Dendritic cell treated with granulocyte-macrophage colony-stimulating factor and Interleukin-4, amounts not matched to agents 40 ng/mL and 50 ng/mL, for 4 days (primary cell): ENCODE measurements at regions not wholly inside any gene's neighbourhood (a gene's known extent, or its start where the extent isn't known, plus 50 kb on each side); places are given as distances from the start of the nearest gene placed in this dataset.
"Not testable (repeated sequence)": the region's sequence is repeated elsewhere in the genome, so short reads cannot be mapped to it uniquely, and the experiment has no call there.

Experiments used
- H3K27ac Mint-ChIP-seq: one replicate; pipeline ENCODE4 v1.8.0; 2022; ENCODE audit warnings: mild to moderate bottlenecking, mixed read lengths
- H3K27me3 Mint-ChIP-seq: one replicate; pipeline ENCODE4 v1.8.0; 2022; ENCODE audit warnings: mild to moderate bottlenecking, mixed read lengths
- H3K36me3 Mint-ChIP-seq: one replicate; pipeline ENCODE4 v1.8.0; 2022; ENCODE audit warnings: low read depth, mixed read lengths
- H3K4me1 Mint-ChIP-seq: one replicate; pipeline ENCODE4 v1.8.0; 2022; ENCODE audit warnings: low read depth, mixed read lengths
- H3K4me3 Mint-ChIP-seq: one replicate; pipeline ENCODE4 v1.8.0; 2022; ENCODE audit warnings: mild to moderate bottlenecking, moderate library complexity, mixed read lengths
- H3K9me3 Mint-ChIP-seq: one replicate; pipeline ENCODE4 v1.8.0; 2022; ENCODE audit warnings: mixed read lengths
- intact Hi-C: fragments of 100-400 bp; cut with micrococcal nuclease; formaldehyde crosslinking; loops from one replicate; pipeline ENCODE4 v1.15.0; 2022

DNA sequence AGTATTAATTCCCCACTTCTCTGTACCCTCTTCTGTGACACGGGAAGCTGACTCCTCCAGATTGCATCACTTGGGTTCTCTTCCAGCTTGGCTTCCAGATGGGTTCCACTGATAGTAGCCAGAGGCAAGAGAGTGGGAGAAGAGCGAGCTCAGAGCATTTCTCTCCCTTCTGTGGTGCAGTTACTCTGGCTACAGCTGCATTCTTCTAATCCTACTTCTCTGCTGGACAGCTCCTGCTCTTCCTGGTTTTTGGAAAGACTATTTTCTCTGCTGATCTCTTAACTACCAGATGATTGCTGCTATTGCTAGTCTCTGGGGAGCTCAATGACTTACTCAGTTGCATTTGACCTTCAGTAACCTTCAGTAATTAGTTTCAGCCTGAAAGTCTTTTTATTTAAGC, 187.5 kb upstream of the MAP2 start:
- Mint-ChIP-seq H3K27me3 (no peaks in the 10 kb centered on the region), H3K4me3 (no peak overlapping the region), H3K27ac (no peak overlapping the region), H3K4me1 (no peaks in the 10 kb centered on the region), H3K36me3 (no peaks in the 10 kb centered on the region), H3K9me3 (peaks cover 14% of the 10 kb centered on the region)
- intact Hi-C loops: no loop called here

DNA sequence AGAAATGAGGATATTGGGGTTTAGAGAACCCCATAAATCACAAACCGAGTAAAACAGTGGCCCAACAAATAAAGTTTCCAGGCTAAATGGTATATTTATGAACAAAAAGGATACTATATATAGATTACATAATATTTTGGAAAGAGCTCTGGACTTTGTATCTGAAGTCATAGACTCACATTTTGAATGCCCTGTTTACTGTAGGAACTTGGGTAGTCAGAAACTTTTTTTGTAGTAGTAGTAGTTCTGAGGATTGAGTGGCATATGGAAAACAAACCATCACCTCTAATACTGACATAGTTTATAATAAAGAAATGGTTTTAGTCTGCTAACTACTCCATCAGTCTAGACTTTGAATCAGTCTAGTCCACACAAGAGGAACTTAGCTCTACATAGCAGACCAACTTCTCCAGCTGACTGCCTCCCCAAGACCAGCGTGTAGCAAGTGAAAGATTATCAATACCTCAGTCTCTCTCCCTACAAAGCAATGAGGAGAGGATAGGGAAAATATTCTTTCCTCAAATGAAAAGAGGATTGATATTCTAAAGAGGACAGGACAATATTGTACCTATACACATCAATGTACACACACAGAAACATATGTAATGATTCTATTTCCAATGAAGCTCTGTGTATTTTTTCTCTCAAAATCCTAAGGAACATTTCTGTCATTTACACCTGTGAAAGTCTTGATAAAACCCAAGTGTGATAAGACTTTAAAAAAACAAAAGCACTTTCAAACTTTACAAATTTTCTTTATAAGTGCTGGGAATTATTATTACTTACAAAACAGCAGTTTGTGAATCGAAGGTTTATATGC, 184.9 kb upstream of the MAP2 start:
- intact Hi-C loops: no loop called here
- Mint-ChIP-seq H3K4me3 (no peak overlapping the region), H3K27ac (no peak overlapping the region), H3K9me3 (peaks cover 33% of the 10 kb centered on the region), H3K4me1 (no peaks in the 10 kb centered on the region), H3K36me3 (no peaks in the 10 kb centered on the region), H3K27me3 (no peaks in the 10 kb centered on the region)

- H3K4me3 Mint-ChIP-seq: no peak overlapping the region
- intact Hi-C loops: no loop called here
Measured at GRCh38 chr2:209239585-209239938, 184.3 kb upstream of the MAP2 start.

DNA sequence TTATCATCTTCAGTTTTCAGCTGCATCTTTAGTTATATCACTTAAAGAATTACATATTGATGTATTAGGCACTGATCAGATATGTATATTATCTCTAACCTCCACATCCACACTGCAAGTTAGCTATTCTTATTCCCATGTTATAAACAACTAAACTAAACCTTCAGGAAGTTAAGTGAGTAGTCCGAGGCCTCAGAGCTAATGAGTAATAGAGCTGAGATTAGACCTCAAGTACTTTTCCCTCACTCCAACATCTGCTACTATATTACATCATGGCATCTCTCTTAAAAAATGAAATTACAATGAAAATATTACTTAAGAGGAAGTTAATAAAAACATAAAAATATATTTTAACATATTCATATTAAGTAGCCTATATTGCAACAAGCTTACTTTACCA, 183.6 kb upstream of the MAP2 start:
- no peaks in the 10 kb centered on the region for H3K4me1 Mint-ChIP-seq
- H3K4me3 Mint-ChIP-seq: no peak overlapping the region
- no peaks in the 10 kb centered on the region for H3K27me3 Mint-ChIP-seq
- no peak overlapping the region for H3K27ac Mint-ChIP-seq
- intact Hi-C loops: no loop called here
- H3K36me3 Mint-ChIP-seq: no peaks in the 10 kb centered on the region
- H3K9me3 Mint-ChIP-seq: peaks cover 40% of the 10 kb centered on the region

More at GRCh38 chr2:209239585-209239938, 184.3 kb upstream of the MAP2 start:
- H3K9me3 Mint-ChIP-seq: peaks cover 39% of the 10 kb centered on the region
- H3K27ac Mint-ChIP-seq: no peak overlapping the region
- no peaks in the 10 kb centered on the region for H3K27me3 Mint-ChIP-seq
- H3K36me3 Mint-ChIP-seq: no peaks in the 10 kb centered on the region
- no peaks in the 10 kb centered on the region for H3K4me1 Mint-ChIP-seq

DNA sequence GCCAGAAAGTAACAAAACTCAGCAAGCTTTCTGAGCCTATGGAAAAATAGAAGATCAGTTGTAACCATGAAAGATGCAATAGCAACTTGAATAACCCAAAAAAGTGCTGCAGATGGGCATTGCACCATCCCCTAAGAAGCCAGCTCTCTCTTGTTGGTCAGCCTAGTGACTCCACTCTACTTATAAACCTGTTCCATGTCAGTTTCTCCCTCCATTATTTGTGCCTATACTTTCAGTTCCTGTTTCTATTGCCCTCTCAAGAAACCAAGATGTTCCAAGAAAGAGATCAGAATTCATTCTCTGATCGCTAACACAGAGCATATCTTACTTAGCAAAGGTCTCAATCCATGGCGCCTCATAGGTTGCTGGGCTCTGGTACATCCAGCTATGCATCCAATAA, 170.3 kb upstream of the MAP2 start:
- Mint-ChIP-seq H3K4me1 (no peaks in the 10 kb centered on the region), H3K27me3 (no peaks in the 10 kb centered on the region), H3K9me3 (no peaks in the 10 kb centered on the region), H3K27ac (no peak overlapping the region), H3K4me3 (no peak overlapping the region), H3K36me3 (no peaks in the 10 kb centered on the region)
- intact Hi-C loops: no loop called here

DNA sequence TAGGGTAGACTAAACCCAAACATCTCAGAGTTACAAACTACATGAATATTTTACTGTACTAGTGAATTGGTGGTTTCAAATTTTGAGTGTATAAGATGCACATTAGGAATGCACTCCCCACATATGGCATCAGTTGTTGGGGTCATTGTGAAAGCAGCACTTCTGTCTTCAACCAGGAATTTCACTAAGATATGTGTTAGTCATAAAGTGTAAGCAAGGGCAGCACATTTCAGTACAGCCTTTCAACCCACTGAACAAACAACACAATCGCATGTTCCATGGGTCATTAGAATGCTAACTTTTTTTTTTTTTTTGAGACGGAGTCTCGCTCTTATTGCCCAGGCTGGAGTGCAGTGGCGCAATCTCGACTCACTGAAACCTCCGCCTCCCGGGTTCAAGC, 164.1 kb upstream of the MAP2 start:
- H3K27ac Mint-ChIP-seq: no peak overlapping the region
- H3K4me3 Mint-ChIP-seq: no peak overlapping the region
- intact Hi-C loops: no loop called here
- no peaks in the 10 kb centered on the region for H3K4me1 Mint-ChIP-seq
- peaks cover 10% of the 10 kb centered on the region for H3K9me3 Mint-ChIP-seq
- H3K36me3 Mint-ChIP-seq: no peaks in the 10 kb centered on the region
- H3K27me3 Mint-ChIP-seq: no peaks in the 10 kb centered on the region

GRCh38 chr2:209260281-209260680, 163.6 kb upstream of the MAP2 start:
- intact Hi-C loops: no loop called here
- no peak overlapping the region for H3K4me3 Mint-ChIP-seq
- no peak overlapping the region for H3K27ac Mint-ChIP-seq
- H3K36me3 Mint-ChIP-seq: no peaks in the 10 kb centered on the region
- H3K4me1 Mint-ChIP-seq: no peaks in the 10 kb centered on the region
- no peaks in the 10 kb centered on the region for H3K27me3 Mint-ChIP-seq
- H3K9me3 Mint-ChIP-seq: peaks cover 10% of the 10 kb centered on the region

- H3K36me3 Mint-ChIP-seq, H3K27me3 Mint-ChIP-seq, intact Hi-C loops, H3K27ac Mint-ChIP-seq, H3K4me1 Mint-ChIP-seq, H3K4me3 Mint-ChIP-seq: not testable (repeated sequence)
- peaks cover 10% of the 10 kb centered on the region for H3K9me3 Mint-ChIP-seq
Measured at GRCh38 chr2:209261366-209262053, 162.3 kb upstream of the MAP2 start.

- Mint-ChIP-seq H3K27me3 (no peaks in the 10 kb centered on the region), H3K36me3 (no peaks in the 10 kb centered on the region), H3K27ac (no peak overlapping the region), H3K9me3 (no peaks in the 10 kb centered on the region), H3K4me3 (no peak overlapping the region), H3K4me1 (no peaks in the 10 kb centered on the region)
- intact Hi-C loops: no loop called here
Measured at GRCh38 chr2:209269024-209269423, 154.8 kb upstream of the MAP2 start.

DNA sequence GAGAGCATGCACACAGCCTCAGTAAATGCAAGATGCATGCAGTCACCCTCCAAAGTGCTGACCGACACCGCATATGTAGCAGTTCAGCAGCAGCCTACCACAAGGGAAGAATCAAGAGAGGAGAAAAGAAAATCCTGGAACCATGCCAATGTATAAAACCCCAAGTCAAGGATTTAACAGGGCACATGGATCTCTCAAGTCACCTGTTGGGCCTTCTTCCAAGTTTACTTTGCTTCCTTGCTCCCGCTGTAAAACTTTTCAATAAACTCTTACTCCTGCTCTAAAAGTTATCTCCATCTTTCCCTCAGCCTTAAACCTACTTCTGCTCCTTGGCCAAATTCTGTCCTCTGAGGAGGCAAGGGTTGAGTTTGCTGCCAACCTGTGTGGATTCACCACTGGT, 147.8 kb upstream of the MAP2 start:
- Mint-ChIP-seq H3K36me3 (no peaks in the 10 kb centered on the region), H3K9me3 (no peaks in the 10 kb centered on the region), H3K4me3 (no peak overlapping the region), H3K27me3 (no peaks in the 10 kb centered on the region), H3K27ac (no peak overlapping the region), H3K4me1 (no peaks in the 10 kb centered on the region)
- intact Hi-C loops: no loop called here

DNA sequence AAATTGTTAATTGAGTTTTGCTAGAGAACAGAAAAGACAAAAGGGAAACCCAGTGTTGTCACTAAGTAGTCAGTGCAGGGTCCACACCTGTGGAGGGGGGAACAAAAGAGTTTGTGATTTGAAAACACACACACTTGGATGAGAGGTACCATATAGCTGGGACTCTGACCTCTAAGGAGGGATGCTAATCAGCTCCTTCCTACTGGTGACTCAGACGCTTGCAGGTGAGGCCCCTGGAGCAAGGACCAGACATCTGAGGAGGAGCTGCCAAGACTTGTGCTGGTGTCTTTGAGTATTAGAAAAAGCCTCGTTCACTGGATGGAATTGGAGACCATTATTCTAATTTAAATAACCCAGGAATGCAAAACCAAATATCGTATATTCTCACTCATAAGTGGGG, 146.4 kb upstream of the MAP2 start:
- Mint-ChIP-seq H3K4me1 (no peaks in the 10 kb centered on the region), H3K27me3 (no peaks in the 10 kb centered on the region), H3K9me3 (no peaks in the 10 kb centered on the region), H3K4me3 (no peak overlapping the region), H3K36me3 (no peaks in the 10 kb centered on the region), H3K27ac (no peak overlapping the region)
- intact Hi-C loops: no loop called here

- Mint-ChIP-seq H3K4me3 (no peak overlapping the region), H3K27me3 (no peaks in the 10 kb centered on the region), H3K9me3 (no peaks in the 10 kb centered on the region), H3K36me3 (no peaks in the 10 kb centered on the region), H3K27ac (no peak overlapping the region), H3K4me1 (no peaks in the 10 kb centered on the region)
- intact Hi-C loops: no loop called here
Measured at GRCh38 chr2:209298601-209299000, 125.2 kb upstream of the MAP2 start.

DNA sequence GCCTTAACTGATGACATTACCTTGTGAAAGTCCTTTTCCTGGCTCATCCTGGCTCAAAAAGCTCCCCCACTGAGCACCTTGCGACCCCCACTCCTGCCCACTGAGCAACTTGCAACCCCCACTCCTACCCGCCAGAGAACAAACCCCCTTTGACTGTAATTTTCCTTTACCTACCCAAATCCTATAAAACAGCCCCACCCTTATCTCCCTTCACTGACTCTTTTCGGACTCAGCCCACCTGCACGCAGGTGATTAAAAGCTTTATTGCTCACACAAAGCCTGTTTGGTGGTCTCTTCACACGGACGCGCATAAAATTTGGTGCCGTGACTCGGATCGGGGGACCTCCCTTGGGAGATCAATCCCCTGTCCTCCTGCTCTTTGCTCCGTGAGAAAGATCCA, 124.4 kb upstream of the MAP2 start:
- H3K27me3 Mint-ChIP-seq, H3K4me1 Mint-ChIP-seq, H3K27ac Mint-ChIP-seq, intact Hi-C loops, H3K4me3 Mint-ChIP-seq, H3K9me3 Mint-ChIP-seq, H3K36me3 Mint-ChIP-seq: not testable (repeated sequence)

DNA sequence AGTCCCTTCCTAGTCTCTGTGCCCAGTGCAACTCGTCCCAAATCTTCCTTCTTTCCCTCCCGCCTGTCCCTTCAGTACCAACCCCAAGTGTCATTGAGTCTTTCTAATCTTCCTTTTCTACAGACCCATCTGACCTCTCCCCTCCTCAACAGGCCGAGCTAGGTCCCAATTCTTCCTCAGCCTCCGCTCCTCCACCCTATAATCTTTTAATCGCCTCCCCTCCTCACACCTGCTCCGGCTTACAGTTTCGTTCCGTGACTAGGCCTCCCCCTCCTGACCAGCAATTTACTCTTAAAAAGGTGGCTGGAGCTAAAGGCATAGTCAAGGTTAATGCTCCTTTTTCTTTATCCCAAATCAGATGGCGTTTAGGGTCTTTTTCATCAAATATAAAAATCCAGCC, 123.1 kb upstream of the MAP2 start:
- H3K36me3 Mint-ChIP-seq, intact Hi-C loops, H3K4me1 Mint-ChIP-seq, H3K27ac Mint-ChIP-seq, H3K4me3 Mint-ChIP-seq, H3K27me3 Mint-ChIP-seq, H3K9me3 Mint-ChIP-seq: not testable (repeated sequence)

- no peak overlapping the region for H3K4me3 Mint-ChIP-seq
- no peaks in the 10 kb centered on the region for H3K4me1 Mint-ChIP-seq
- no peaks in the 10 kb centered on the region for H3K9me3 Mint-ChIP-seq
- no peaks in the 10 kb centered on the region for H3K36me3 Mint-ChIP-seq
- H3K27ac Mint-ChIP-seq: no peak overlapping the region
- intact Hi-C loops: no loop called here
- peaks cover 2% of the 10 kb centered on the region for H3K27me3 Mint-ChIP-seq
Measured at GRCh38 chr2:209305026-209305425, 118.8 kb upstream of the MAP2 start.
